CD14-positive monocyte (primary cell): ENCODE measurements at regions not wholly inside any gene's neighbourhood (a gene's known extent, or its start where the extent isn't known, plus 50 kb on each side); places are given as distances from the start of the nearest gene placed in this dataset.

ENCODE experiments used
- DNase-seq, 3 donors: peaks; one replicate each; pipeline ENCODE4 v3.0.0-alpha.2; 2011 to 2022
- H2AFZ ChIP-seq: 2 replicates; pipeline ENCODE4 v1.6.0; 2012; ENCODE audit warnings: mild to moderate bottlenecking, low read depth, low read length, inconsistent platforms; ENCODE audit not compliant: insufficient read depth, poor library complexity, severe bottlenecking
- H3K27ac ChIP-seq, 2 donors: 1 replicate in 1 of 2; 2 replicates in 1 of 2; pipeline ENCODE4 v1.5.1; 2012 to 2013; ENCODE audit warnings: low read length in 2 of 2, control low read depth in 1 of 2, inconsistent platforms in 1 of 2, low read depth in 1 of 2, mild to moderate bottlenecking in 1 of 2
- H3K27me3 ChIP-seq, 2 donors: one replicate each; pipeline versions ENCODE4 v1.6.0 to v1.6.1; 2011 to 2013; ENCODE audit warnings: low read length in 2 of 2; ENCODE audit not compliant: control insufficient read depth in 2 of 2, insufficient read depth in 2 of 2
- H3K36me3 ChIP-seq, 2 donors: replicated peaks in 1 of 2; 1 replicate in 1 of 2; 2 replicates in 1 of 2; pipeline versions ENCODE4 v1.5.1 to v1.6.1; 2012 to 2013; ENCODE audit warnings: low read length in 2 of 2, control low read depth in 1 of 2, inconsistent platforms in 1 of 2, mild to moderate bottlenecking in 1 of 2; ENCODE audit not compliant: insufficient read depth in 2 of 2, control insufficient read depth in 1 of 2
- H3K4me1 ChIP-seq, 2 donors: 1 replicate in 1 of 2; 2 replicates in 1 of 2; pipeline versions ENCODE4 v1.5.1 to v1.6.1; 2012 to 2013; ENCODE audit warnings: low read length in 2 of 2, control low read depth in 1 of 2, inconsistent platforms in 1 of 2, mild to moderate bottlenecking in 1 of 2, moderate library complexity in 1 of 2; ENCODE audit not compliant: insufficient read depth in 2 of 2, control insufficient read depth in 1 of 2
- H3K4me2 ChIP-seq: replicated peaks from 2 replicates; pipeline ENCODE3; 2012; ENCODE audit warnings: low read length, moderate library complexity, mild to moderate bottlenecking; ENCODE audit not compliant: poor library complexity, severe bottlenecking; ENCODE audit errors: extremely low read depth
- H3K4me3 ChIP-seq, 3 experiments: fragments of 200-600 bp in 1 of 3; sonication (generic) in 1 of 3; replicated peaks in 1 of 3; 1 replicate in 2 of 3; 2 replicates in 1 of 3; pipeline ENCODE4 v1.5.1; 2011 to 2013; ENCODE audit warnings: low read length in 3 of 3, mild to moderate bottlenecking in 3 of 3, control low read depth in 2 of 3, low read depth in 2 of 3, inconsistent platforms in 1 of 3, moderate library complexity in 1 of 3
- H3K79me2 ChIP-seq: 2 replicates; pipeline ENCODE4 v1.6.0; 2012; ENCODE audit warnings: mild to moderate bottlenecking, control low read depth, inconsistent platforms, low read length, moderate library complexity; ENCODE audit not compliant: insufficient read depth
- H3K9ac ChIP-seq: 2 replicates; pipeline ENCODE4 v1.6.0; 2017; ENCODE audit warnings: low read length, mild to moderate bottlenecking; ENCODE audit not compliant: insufficient read depth, poor library complexity, severe bottlenecking
- H3K9me3 ChIP-seq, 2 donors: replicated peaks in 1 of 2; 1 replicate in 1 of 2; 2 replicates in 1 of 2; pipeline versions ENCODE4 v1.5.1 to v1.6.1; 2012 to 2013; ENCODE audit warnings: low read length in 2 of 2, control low read depth in 1 of 2; ENCODE audit not compliant: control insufficient read depth in 1 of 2, insufficient read depth in 1 of 2
- H4K20me1 ChIP-seq: 2 replicates; pipeline ENCODE4 v1.6.0; 2012; ENCODE audit warnings: mild to moderate bottlenecking, low read length, control low read depth, moderate library complexity; ENCODE audit not compliant: insufficient read depth
- H3K27ac Mint-ChIP-seq, 7 donors: one replicate each; pipeline ENCODE4 v1.8.0; 2020; ENCODE audit warnings: mild to moderate bottlenecking in 7 of 7, mixed read lengths in 7 of 7, moderate library complexity in 6 of 7, inconsistent platforms in 2 of 7
- H3K27me3 Mint-ChIP-seq, 3 donors: one replicate each; pipeline ENCODE4 v1.8.0; 2021 to 2022; ENCODE audit warnings: low read depth in 3 of 3, mild to moderate bottlenecking in 3 of 3, mixed read lengths in 3 of 3, moderate library complexity in 3 of 3, inconsistent platforms in 1 of 3
- H3K36me3 Mint-ChIP-seq, 2 donors: one replicate each; pipeline ENCODE4 v1.8.0; 2020; ENCODE audit warnings: mixed read lengths in 2 of 2, inconsistent platforms in 1 of 2, mild to moderate bottlenecking in 1 of 2
- H3K4me1 Mint-ChIP-seq: one replicate; pipeline ENCODE4 v1.8.0; 2020; ENCODE audit warnings: mild to moderate bottlenecking, mixed read lengths
- H3K4me3 Mint-ChIP-seq, 2 donors: one replicate each; pipeline ENCODE4 v1.8.0; 2020; ENCODE audit warnings: mild to moderate bottlenecking in 2 of 2, mixed read lengths in 2 of 2, moderate library complexity in 1 of 2
- H3K9me3 Mint-ChIP-seq, 7 donors: one replicate each; pipeline ENCODE4 v1.8.0; 2020 to 2022; ENCODE audit warnings: mixed read lengths in 7 of 7, mild to moderate bottlenecking in 6 of 7, moderate library complexity in 6 of 7, inconsistent platforms in 2 of 7
- WGBS: methylation state at CpG from one replicate; pipeline ENCODE4 v1.1.5; 2013; ENCODE audit warnings: missing lambda C conversion rate; ENCODE audit not compliant: insufficient coverage; 5-methylcytosine and 5-hydroxymethylcytosine counted together
- intact Hi-C, 2 donors: fragments of 100-400 bp; cut with micrococcal nuclease; formaldehyde crosslinking; loops; one replicate each; pipeline versions ENCODE4 v1.15.0 to v1.15.1; 2023
- TF ChIP-seq, protein P1 (sequence below): fragments of 200-600 bp; IDR thresholded peaks from one replicate; pipeline ENCODE4 v1.8.0; 2022; ENCODE audit warnings: antibody characterized with exemption, mild to moderate bottlenecking

DNA sequence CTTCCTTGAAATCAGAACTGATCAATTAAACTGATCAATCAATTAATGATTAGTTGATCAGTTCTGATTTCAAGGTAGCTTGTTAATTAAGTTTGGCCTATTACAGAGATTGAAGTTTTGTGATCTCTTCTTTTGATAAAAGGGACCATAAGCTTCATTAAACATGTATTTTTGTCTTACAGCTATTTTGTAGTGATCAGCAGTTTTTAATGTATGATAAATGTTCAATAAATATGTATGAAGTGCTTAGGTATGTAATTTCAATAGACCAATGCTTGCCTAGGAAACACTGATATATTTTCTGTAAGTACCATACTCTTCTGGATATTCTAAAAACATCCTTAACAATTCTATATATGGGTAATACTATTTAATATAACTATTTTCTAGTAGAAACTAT, 569.6 kb downstream of the BRINP3 start:
- Histone ChIP-seq H3K36me3 (no peaks in the 10 kb centered on the region), H3K79me2 (no peaks in the 10 kb centered on the region), H4K20me1 (no peaks in the 10 kb centered on the region), H3K4me2 (no peak overlapping the region), H3K4me3 (no peak overlapping the region), H3K9ac (no peak overlapping the region), H3K27ac (no peak overlapping the region), H3K27me3 (no peaks in the 10 kb centered on the region), H3K9me3 (peaks cover 3 to 5% of the 10 kb centered on the region in 2 donors), H3K4me1 (no peaks in the 10 kb centered on the region), H2AFZ (no peak overlapping the region)
- TF ChIP-seq, protein P1, sequence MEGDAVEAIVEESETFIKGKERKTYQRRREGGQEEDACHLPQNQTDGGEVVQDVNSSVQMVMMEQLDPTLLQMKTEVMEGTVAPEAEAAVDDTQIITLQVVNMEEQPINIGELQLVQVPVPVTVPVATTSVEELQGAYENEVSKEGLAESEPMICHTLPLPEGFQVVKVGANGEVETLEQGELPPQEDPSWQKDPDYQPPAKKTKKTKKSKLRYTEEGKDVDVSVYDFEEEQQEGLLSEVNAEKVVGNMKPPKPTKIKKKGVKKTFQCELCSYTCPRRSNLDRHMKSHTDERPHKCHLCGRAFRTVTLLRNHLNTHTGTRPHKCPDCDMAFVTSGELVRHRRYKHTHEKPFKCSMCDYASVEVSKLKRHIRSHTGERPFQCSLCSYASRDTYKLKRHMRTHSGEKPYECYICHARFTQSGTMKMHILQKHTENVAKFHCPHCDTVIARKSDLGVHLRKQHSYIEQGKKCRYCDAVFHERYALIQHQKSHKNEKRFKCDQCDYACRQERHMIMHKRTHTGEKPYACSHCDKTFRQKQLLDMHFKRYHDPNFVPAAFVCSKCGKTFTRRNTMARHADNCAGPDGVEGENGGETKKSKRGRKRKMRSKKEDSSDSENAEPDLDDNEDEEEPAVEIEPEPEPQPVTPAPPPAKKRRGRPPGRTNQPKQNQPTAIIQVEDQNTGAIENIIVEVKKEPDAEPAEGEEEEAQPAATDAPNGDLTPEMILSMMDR, result no peak
- Mint-ChIP-seq H3K4me3 (no peak overlapping the region), H3K27ac (no peak overlapping the region), H3K9me3 (peaks cover 0 to 8% (median 2%) of the 10 kb centered on the region in 7 donors), H3K4me1 (no peaks in the 10 kb centered on the region), H3K27me3 (no peaks in the 10 kb centered on the region), H3K36me3 (no peaks in the 10 kb centered on the region)
- intact Hi-C loops, result no loop called here
- no peak for DNase-seq

DNA sequence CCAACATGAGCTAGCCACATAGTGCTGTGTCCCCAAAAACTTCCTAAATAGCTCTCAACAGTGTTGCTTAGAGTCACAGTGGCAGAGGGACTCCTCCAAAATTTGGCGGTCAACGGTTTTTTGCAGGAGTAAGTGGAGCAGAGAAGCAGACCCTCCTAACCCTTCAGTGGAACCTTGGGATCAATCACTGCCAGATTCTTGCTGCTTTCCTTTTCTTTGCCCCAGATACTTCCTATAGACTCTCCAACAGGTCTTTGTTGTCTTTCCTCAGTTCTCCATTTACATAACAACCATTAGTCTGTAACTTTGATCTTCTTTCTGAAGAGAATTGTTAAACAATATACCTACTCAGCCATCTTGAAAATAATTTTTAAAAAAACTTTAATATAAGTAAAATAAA, 556.1 kb downstream of the BRINP3 start:
- H3K4me1 Mint-ChIP-seq, result no peaks in the 10 kb centered on the region
- no peak overlapping the region for H3K27ac ChIP-seq
- no peak overlapping the region for H3K4me2 ChIP-seq
- TF ChIP-seq, protein P1, result no peak
- peaks cover 3 to 19% (median 10%) of the 10 kb centered on the region in 7 donors for H3K9me3 Mint-ChIP-seq
- DNase-seq, result no peak
- intact Hi-C loops, result no loop called here
- no peaks in the 10 kb centered on the region for H3K27me3 ChIP-seq
- no peaks in the 10 kb centered on the region for H3K36me3 Mint-ChIP-seq
- H3K27ac Mint-ChIP-seq, result no peak overlapping the region
- H3K4me1 ChIP-seq, result no peaks in the 10 kb centered on the region
- H4K20me1 ChIP-seq, result no peaks in the 10 kb centered on the region
- H3K79me2 ChIP-seq, result no peaks in the 10 kb centered on the region
- WGBS, result 94% methylated on average over 2 of the region's 2 CpGs
- no peak overlapping the region for H3K9ac ChIP-seq
- peaks cover 0 to 13% of the 10 kb centered on the region in 2 donors for H3K9me3 ChIP-seq
- H3K4me3 ChIP-seq, result no peak overlapping the region
- no peak overlapping the region for H3K4me3 Mint-ChIP-seq
- no peak overlapping the region for H2AFZ ChIP-seq
- no peaks in the 10 kb centered on the region for H3K36me3 ChIP-seq
- H3K27me3 Mint-ChIP-seq, result no peaks in the 10 kb centered on the region
